ENCODE measurements at regions not wholly inside any gene's neighbourhood (a gene's known extent, or its start where the extent isn't known, plus 50 kb on each side); places are given as distances from the start of the nearest gene placed in this dataset.
A peak's percentile ranks its signal among the peaks of the same experiment; 100 is the strongest.
"Not testable (repeated sequence)": the region's sequence is repeated elsewhere in the genome, so short reads cannot be mapped to it uniquely, and the experiment has no call there.

DNA sequence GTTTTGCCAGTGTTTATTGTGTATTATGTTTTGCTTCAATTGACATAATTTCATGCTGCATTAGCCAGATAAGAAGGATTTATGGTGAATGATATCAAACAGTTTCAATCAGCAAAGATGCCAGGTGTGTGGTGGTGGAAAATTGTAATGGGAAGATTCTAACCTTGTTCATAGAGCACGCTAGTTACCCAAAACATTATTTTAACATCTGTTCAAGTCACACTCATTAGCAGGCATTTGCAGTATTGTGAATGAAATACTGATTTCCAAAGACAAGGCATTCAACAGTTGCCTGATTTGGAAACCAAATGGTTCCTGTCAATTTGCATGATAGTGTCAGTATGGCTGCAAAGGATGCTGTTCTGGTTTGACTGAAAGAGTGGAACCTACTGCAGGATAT is 129.7 kb downstream of the EPC1 start:
- H3K4me3 ChIP-seq (ENCODE audit: low read length), result no peak overlapping the region
- no CpG with 5 or more reads among the region's 1 CpG for WGBS (ENCODE audit: extremely low coverage, insufficient coverage, low lambda C conversion rate)

DNA sequence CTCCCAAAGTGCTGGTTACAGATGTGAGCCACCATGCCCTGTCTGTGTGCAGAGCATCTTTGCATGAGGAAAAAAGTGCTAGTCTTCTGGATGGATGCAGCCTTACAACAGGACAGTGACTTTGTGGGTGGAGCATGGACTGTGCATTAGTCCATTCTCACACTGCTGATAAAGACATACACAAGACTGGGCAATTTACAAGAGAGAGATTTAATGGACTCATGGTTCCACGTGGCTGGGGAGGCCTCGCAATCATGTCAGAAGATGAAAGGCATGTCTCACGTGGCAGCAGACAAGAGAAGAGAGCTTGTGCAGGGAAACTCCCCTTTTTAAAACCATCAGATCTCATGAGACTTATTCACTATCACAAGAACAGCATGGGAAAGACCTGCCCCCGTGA is 133.1 kb downstream of the EPC1 start:
- not testable (repeated sequence) for H2BK15ac ChIP-seq (replicated peaks; ENCODE audit: low read depth); H2BK120ac ChIP-seq (ENCODE audit: low read depth, low read length); H2BK5ac ChIP-seq (ENCODE audit: low read length); H3K79me2 ChIP-seq (ENCODE audit: control insufficient read depth, insufficient read depth, low read length); H3K36me3 ChIP-seq (ENCODE audit: control insufficient read depth, insufficient read depth, low read length); H4K8ac ChIP-seq (ENCODE audit: low read depth, low read length); H3K4ac ChIP-seq (ENCODE audit: low read depth, low read length); H3K23ac ChIP-seq (ENCODE audit: low read length); H3K4me1 ChIP-seq (ENCODE audit: control insufficient read depth, low read depth, low read length); H3K4me3 ChIP-seq (ENCODE audit: low read length); H3K56ac ChIP-seq (ENCODE audit: low read length); H2AK5ac ChIP-seq (ENCODE audit: low read length); H3K79me1 ChIP-seq (ENCODE audit: low read length); H3K27ac ChIP-seq (ENCODE audit: low read depth, low read length); H3K27me3 ChIP-seq (ENCODE audit: insufficient read depth, low read length, poor library complexity); DNase-seq; H4K5ac ChIP-seq (ENCODE audit: low read length); H3K9ac ChIP-seq (ENCODE audit: low read length); H3K18ac ChIP-seq (ENCODE audit: low read length); H3K4me2 ChIP-seq (ENCODE audit: low read length)
- WGBS (ENCODE audit: extremely low coverage, insufficient coverage, low lambda C conversion rate), result no CpG with 5 or more reads among the region's 4 CpGs

More for the DNA sequence above, 129.7 kb downstream of the EPC1 start:
- H3K4me1 ChIP-seq (ENCODE audit: control insufficient read depth, low read depth, low read length), result no peaks in the 10 kb centered on the region
- H3K4ac ChIP-seq (ENCODE audit: low read depth, low read length), result no peak overlapping the region
- no peak for DNase-seq
- no peak overlapping the region for H3K23ac ChIP-seq (ENCODE audit: low read length)
- no peaks in the 10 kb centered on the region for H3K79me1 ChIP-seq (ENCODE audit: low read length)
- H3K18ac ChIP-seq (ENCODE audit: low read length), result no peak overlapping the region
- no peak overlapping the region for H2BK15ac ChIP-seq (replicated peaks; ENCODE audit: low read depth)
- no peak overlapping the region for H4K5ac ChIP-seq (ENCODE audit: low read length)
- no peaks in the 10 kb centered on the region for H3K79me2 ChIP-seq (ENCODE audit: control insufficient read depth, insufficient read depth, low read length)
- no peak overlapping the region for H2BK120ac ChIP-seq (ENCODE audit: low read depth, low read length)
- no peak overlapping the region for H3K4me2 ChIP-seq (ENCODE audit: low read length)
- H2BK5ac ChIP-seq (ENCODE audit: low read length), result no peak overlapping the region
- no peak overlapping the region for H3K9ac ChIP-seq (ENCODE audit: low read length)
- no peak overlapping the region for H3K27ac ChIP-seq (ENCODE audit: low read depth, low read length)
- H3K36me3 ChIP-seq (ENCODE audit: control insufficient read depth, insufficient read depth, low read length), result no peaks in the 10 kb centered on the region
- no peak overlapping the region for H2AK5ac ChIP-seq (ENCODE audit: low read length)
- no peak overlapping the region for H4K8ac ChIP-seq (ENCODE audit: low read depth, low read length)
- H3K27me3 ChIP-seq (ENCODE audit: insufficient read depth, low read length, poor library complexity), result no peaks in the 10 kb centered on the region
- no peak overlapping the region for H3K56ac ChIP-seq (ENCODE audit: low read length)

DNA sequence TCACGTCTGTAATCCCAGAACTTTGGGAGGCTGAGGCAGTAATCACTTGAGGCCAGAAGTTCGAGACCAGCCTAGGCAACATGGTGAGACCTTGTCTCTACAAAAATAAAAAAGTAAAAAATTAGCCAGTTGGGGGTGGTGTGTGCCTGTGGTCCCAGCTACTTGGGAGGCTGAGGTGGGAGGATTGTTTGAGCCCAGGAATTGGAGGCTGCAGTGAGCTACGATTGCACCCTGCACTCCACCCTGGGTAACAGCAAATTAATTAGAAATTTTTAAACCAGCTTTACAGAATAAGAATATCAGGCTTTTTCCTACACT is 136.0 kb downstream of the EPC1 start:
- no peaks in the 10 kb centered on the region for H3K79me1 ChIP-seq (ENCODE audit: low read length)
- no peak for DNase-seq
- no peak overlapping the region for H4K8ac ChIP-seq (ENCODE audit: low read depth, low read length)
- no peaks in the 10 kb centered on the region for H3K27me3 ChIP-seq (ENCODE audit: insufficient read depth, low read length, poor library complexity)
- H3K36me3 ChIP-seq (ENCODE audit: control insufficient read depth, insufficient read depth, low read length), result no peaks in the 10 kb centered on the region
- no CpG with 5 or more reads among the region's 3 CpGs for WGBS (ENCODE audit: extremely low coverage, insufficient coverage, low lambda C conversion rate)
- no peak overlapping the region for H2BK15ac ChIP-seq (replicated peaks; ENCODE audit: low read depth)
- H3K4me1 ChIP-seq (ENCODE audit: control insufficient read depth, low read depth, low read length), result no peaks in the 10 kb centered on the region
- H3K4ac ChIP-seq (ENCODE audit: low read depth, low read length), result no peak overlapping the region
- no peak overlapping the region for H2BK5ac ChIP-seq (ENCODE audit: low read length)
- H3K4me3 ChIP-seq (ENCODE audit: low read length), result no peak overlapping the region
- H3K9ac ChIP-seq (ENCODE audit: low read length), result no peak overlapping the region
- H2AK5ac ChIP-seq (ENCODE audit: low read length), result no peak overlapping the region
- no peak overlapping the region for H2BK120ac ChIP-seq (ENCODE audit: low read depth, low read length)
- no peak overlapping the region for H3K4me2 ChIP-seq (ENCODE audit: low read length)
- H3K79me2 ChIP-seq (ENCODE audit: control insufficient read depth, insufficient read depth, low read length), result no peaks in the 10 kb centered on the region
- H3K23ac ChIP-seq (ENCODE audit: low read length), result no peak overlapping the region
- H3K56ac ChIP-seq (ENCODE audit: low read length), result no peak overlapping the region
- no peak overlapping the region for H3K27ac ChIP-seq (ENCODE audit: low read depth, low read length)
- H3K18ac ChIP-seq (ENCODE audit: low read length), result no peak overlapping the region
- H4K5ac ChIP-seq (ENCODE audit: low read length), result no peak overlapping the region

DNA sequence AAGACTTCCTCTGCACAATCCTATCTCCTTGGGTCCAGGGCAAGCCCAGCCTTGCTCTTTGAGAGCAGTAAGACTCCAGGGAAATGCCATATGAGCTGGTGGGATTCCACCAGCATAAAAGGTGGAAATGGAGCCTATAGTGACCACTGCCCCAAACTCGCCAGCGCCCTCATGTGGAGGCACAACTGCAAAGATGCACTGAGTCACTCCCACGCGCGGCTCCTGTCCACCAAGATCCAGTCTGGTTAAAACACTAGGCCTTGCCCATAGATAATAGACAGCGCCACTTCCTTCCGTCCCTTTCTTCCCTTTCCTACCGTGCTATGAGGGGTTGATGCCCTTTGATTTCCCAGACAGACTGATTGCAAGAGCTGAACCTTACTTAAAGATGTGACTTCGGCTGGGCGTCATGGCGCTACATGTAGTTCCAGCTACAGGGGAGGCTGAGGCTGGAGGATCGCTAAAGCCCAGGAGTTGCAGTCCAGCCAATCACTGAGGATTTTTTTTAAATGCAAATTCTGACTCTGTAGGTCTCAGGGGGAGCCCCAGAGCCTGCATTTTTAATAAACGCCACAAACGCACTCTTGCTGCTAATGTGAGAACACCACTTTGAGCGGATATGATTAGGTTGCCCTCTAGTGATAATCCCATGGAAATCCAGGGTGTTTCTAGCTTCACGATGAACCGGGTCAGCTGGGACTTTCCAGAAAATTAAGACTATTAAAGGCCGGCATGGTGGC is 136.5 kb downstream of the EPC1 start:
- no peak overlapping the region for H3K18ac ChIP-seq (ENCODE audit: low read length)
- no peak overlapping the region for H2BK15ac ChIP-seq (replicated peaks; ENCODE audit: low read depth)
- no peak overlapping the region for H2BK5ac ChIP-seq (ENCODE audit: low read length)
- no peaks in the 10 kb centered on the region for H3K4me1 ChIP-seq (ENCODE audit: control insufficient read depth, low read depth, low read length)
- no peak overlapping the region for H3K4ac ChIP-seq (ENCODE audit: low read depth, low read length)
- H3K4me2 ChIP-seq (ENCODE audit: low read length), result no peak overlapping the region
- no peak overlapping the region for H2AK5ac ChIP-seq (ENCODE audit: low read length)
- no peak overlapping the region for H3K56ac ChIP-seq (ENCODE audit: low read length)
- no peak overlapping the region for H3K4me3 ChIP-seq (ENCODE audit: low read length)
- H3K36me3 ChIP-seq (ENCODE audit: control insufficient read depth, insufficient read depth, low read length), result no peaks in the 10 kb centered on the region
- H3K79me2 ChIP-seq (ENCODE audit: control insufficient read depth, insufficient read depth, low read length), result no peaks in the 10 kb centered on the region
- H3K79me1 ChIP-seq (ENCODE audit: low read length), result no peaks in the 10 kb centered on the region
- H2BK120ac ChIP-seq (ENCODE audit: low read depth, low read length), result no peak overlapping the region
- no CpG with 5 or more reads among the region's 18 CpGs for WGBS (ENCODE audit: extremely low coverage, insufficient coverage, low lambda C conversion rate)
- no peaks in the 10 kb centered on the region for H3K27me3 ChIP-seq (ENCODE audit: insufficient read depth, low read length, poor library complexity)
- no peak overlapping the region for H3K9ac ChIP-seq (ENCODE audit: low read length)
- H3K27ac ChIP-seq (ENCODE audit: low read depth, low read length), result no peak overlapping the region
- H4K5ac ChIP-seq (ENCODE audit: low read length), result no peak overlapping the region
- DNase-seq, result peak; percentile 82
- H3K23ac ChIP-seq (ENCODE audit: low read length), result no peak overlapping the region
- no peak overlapping the region for H4K8ac ChIP-seq (ENCODE audit: low read depth, low read length)

DNA sequence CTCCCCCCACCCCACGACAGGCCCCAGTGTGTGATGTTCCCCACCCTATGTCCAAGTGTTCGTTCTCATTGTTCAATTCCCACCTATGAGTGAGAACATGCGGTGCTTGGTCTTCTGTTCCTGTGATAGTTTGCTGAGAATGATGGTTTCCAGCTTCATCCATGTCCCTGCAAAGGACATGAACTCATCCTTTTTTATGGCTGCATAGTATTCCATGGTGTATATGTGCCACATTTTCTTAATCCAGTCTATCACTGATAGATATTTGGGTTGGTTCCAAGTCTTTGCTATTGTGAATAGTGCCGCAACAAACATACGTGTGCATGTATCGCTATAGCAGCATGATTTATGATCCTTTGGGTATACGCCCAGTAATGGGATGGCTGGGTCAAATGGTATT is 139.0 kb downstream of the EPC1 start:
- H4K8ac ChIP-seq (ENCODE audit: low read depth, low read length); H3K4me2 ChIP-seq (ENCODE audit: low read length); H3K27ac ChIP-seq (ENCODE audit: low read depth, low read length); H2BK15ac ChIP-seq (replicated peaks; ENCODE audit: low read depth); H4K5ac ChIP-seq (ENCODE audit: low read length); H3K9ac ChIP-seq (ENCODE audit: low read length); H3K79me1 ChIP-seq (ENCODE audit: low read length); H3K23ac ChIP-seq (ENCODE audit: low read length); H3K36me3 ChIP-seq (ENCODE audit: control insufficient read depth, insufficient read depth, low read length); H3K27me3 ChIP-seq (ENCODE audit: insufficient read depth, low read length, poor library complexity); H3K56ac ChIP-seq (ENCODE audit: low read length); H2BK120ac ChIP-seq (ENCODE audit: low read depth, low read length); H3K4me3 ChIP-seq (ENCODE audit: low read length); H3K18ac ChIP-seq (ENCODE audit: low read length); H3K79me2 ChIP-seq (ENCODE audit: control insufficient read depth, insufficient read depth, low read length); H3K4ac ChIP-seq (ENCODE audit: low read depth, low read length); H2AK5ac ChIP-seq (ENCODE audit: low read length); DNase-seq; H2BK5ac ChIP-seq (ENCODE audit: low read length); H3K4me1 ChIP-seq (ENCODE audit: control insufficient read depth, low read depth, low read length): not testable (repeated sequence)
- no CpG with 5 or more reads among the region's 7 CpGs for WGBS (ENCODE audit: extremely low coverage, insufficient coverage, low lambda C conversion rate)

DNA sequence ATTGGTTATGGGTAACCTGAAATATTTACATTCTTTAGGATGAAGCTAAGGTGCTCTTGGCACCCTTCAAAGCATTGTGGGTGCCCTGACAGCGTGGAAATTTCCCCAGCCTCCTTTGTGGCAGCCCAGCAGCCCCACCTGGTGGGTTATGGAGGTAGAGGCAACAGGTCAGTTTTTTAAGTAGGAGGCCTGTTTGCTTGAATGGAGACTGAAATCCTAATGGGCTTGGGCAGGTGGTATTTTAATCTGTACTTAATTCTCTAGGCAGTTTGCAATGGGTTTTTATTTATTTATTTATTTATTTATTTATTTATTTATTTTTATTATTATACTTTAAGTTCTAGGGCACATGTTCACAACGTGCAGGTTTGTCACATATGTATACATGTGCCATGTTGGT is 139.4 kb downstream of the EPC1 start:
- no peaks in the 10 kb centered on the region for H3K79me2 ChIP-seq (ENCODE audit: control insufficient read depth, insufficient read depth, low read length)
- H2BK15ac ChIP-seq (replicated peaks; ENCODE audit: low read depth), result no peak overlapping the region
- H2BK5ac ChIP-seq (ENCODE audit: low read length), result no peak overlapping the region
- H3K4me3 ChIP-seq (ENCODE audit: low read length), result no peak overlapping the region
- no peak overlapping the region for H3K23ac ChIP-seq (ENCODE audit: low read length)
- H3K4ac ChIP-seq (ENCODE audit: low read depth, low read length), result no peak overlapping the region
- no peak overlapping the region for H4K5ac ChIP-seq (ENCODE audit: low read length)
- H3K36me3 ChIP-seq (ENCODE audit: control insufficient read depth, insufficient read depth, low read length), result no peaks in the 10 kb centered on the region
- H3K4me2 ChIP-seq (ENCODE audit: low read length), result no peak overlapping the region
- no CpG with 5 or more reads among the region's 2 CpGs for WGBS (ENCODE audit: extremely low coverage, insufficient coverage, low lambda C conversion rate)
- H3K9ac ChIP-seq (ENCODE audit: low read length), result no peak overlapping the region
- peak; percentile 66 for DNase-seq
- H3K4me1 ChIP-seq (ENCODE audit: control insufficient read depth, low read depth, low read length), result no peaks in the 10 kb centered on the region
- H2AK5ac ChIP-seq (ENCODE audit: low read length), result no peak overlapping the region
- H3K79me1 ChIP-seq (ENCODE audit: low read length), result no peaks in the 10 kb centered on the region
- H3K27me3 ChIP-seq (ENCODE audit: insufficient read depth, low read length, poor library complexity), result no peaks in the 10 kb centered on the region
- no peak overlapping the region for H3K27ac ChIP-seq (ENCODE audit: low read depth, low read length)
- H4K8ac ChIP-seq (ENCODE audit: low read depth, low read length), result no peak overlapping the region
- no peak overlapping the region for H3K56ac ChIP-seq (ENCODE audit: low read length)
- H3K18ac ChIP-seq (ENCODE audit: low read length), result no peak overlapping the region
- no peak overlapping the region for H2BK120ac ChIP-seq (ENCODE audit: low read depth, low read length)
